ENCODE measurements at regions not wholly inside any gene's neighbourhood (a gene's known extent, or its start where the extent isn't known, plus 50 kb on each side); places are given as distances from the start of the nearest gene placed in this dataset.
"Not testable (repeated sequence)": the region's sequence is repeated elsewhere in the genome, so short reads cannot be mapped to it uniquely, and the experiment has no call there.

GRCh38 chr3:195970873-195971272, 62.5 kb upstream of the TNK2 start:
- DNase-seq (ENCODE audit: low read depth in 2 of 2): not testable (repeated sequence)

- DNase-seq (ENCODE audit: low read depth in 2 of 2): not testable (repeated sequence)
Observed at GRCh38 chr3:195969838-195970776, 61.8 kb upstream of the TNK2 start.

GRCh38 chr3:195969341-195969740, 61.0 kb upstream of the TNK2 start:
- DNase-seq (ENCODE audit: low read depth in 2 of 2): not testable (repeated sequence)

- DNase-seq (ENCODE audit: low read depth in 2 of 2): not testable (repeated sequence)
Observed at GRCh38 chr3:195968104-195968503, 59.8 kb upstream of the TNK2 start.

GRCh38 chr3:195967387-195967720, 59.0 kb upstream of the TNK2 start:
- not testable (repeated sequence) for DNase-seq (ENCODE audit: low read depth in 2 of 2)

GRCh38 chr3:195966563-195967386, 58.4 kb upstream of the TNK2 start:
- DNase-seq (ENCODE audit: low read depth in 2 of 2): not testable (repeated sequence)

- not testable (repeated sequence) for DNase-seq (ENCODE audit: low read depth in 2 of 2)
Observed at GRCh38 chr3:195965217-195965616, 56.9 kb upstream of the TNK2 start.

GRCh38 chr3:195964318-195965107, 56.2 kb upstream of the TNK2 start:
- DNase-seq (ENCODE audit: low read depth in 2 of 2): not testable (repeated sequence)

- DNase-seq (ENCODE audit: low read depth in 2 of 2): not testable (repeated sequence)
Observed at GRCh38 chr3:195962222-195962621, 53.9 kb upstream of the TNK2 start.

GRCh38 chr3:195960971-195961775, 52.8 kb upstream of the TNK2 start:
- not testable (repeated sequence) for DNase-seq (ENCODE audit: low read depth in 2 of 2)

- DNase-seq (ENCODE audit: low read depth in 2 of 2): not testable (repeated sequence)
Observed at GRCh38 chr3:195960164-195960563, 51.8 kb upstream of the TNK2 start.

- DNase-seq (ENCODE audit: low read depth in 2 of 2): not testable (repeated sequence)
Observed at GRCh38 chr3:195959367-195960157, 51.2 kb upstream of the TNK2 start.

- DNase-seq (ENCODE audit: low read depth in 2 of 2): not testable (repeated sequence)
Observed at GRCh38 chr3:195958736-195959135, 50.4 kb upstream of the TNK2 start.
